Ishikawa (cell line): ENCODE measurements at regions not wholly inside any gene's neighbourhood (a gene's known extent, or its start where the extent isn't known, plus 50 kb on each side); places are given as distances from the start of the nearest gene placed in this dataset.

Experiments used
- CREB1 ChIP-seq: IDR thresholded peaks from 2 replicates; pipeline ENCODE4 v1.6.1; 2012; ENCODE audit warnings: low read depth
- FOXM1 ChIP-seq: IDR thresholded peaks from 2 replicates; pipeline ENCODE4 v1.6.1; 2012; ENCODE audit warnings: low read depth, borderline replicate concordance
- MAX ChIP-seq: IDR thresholded peaks from 2 replicates; pipeline ENCODE4 v1.6.1; 2012
- NFIC ChIP-seq: IDR thresholded peaks from 2 replicates; pipeline ENCODE4 v1.6.1; 2012
- RAD21 ChIP-seq: IDR thresholded peaks from 2 replicates; pipeline ENCODE4 v1.6.1; 2012; ENCODE audit warnings: low read depth
- TAF1 ChIP-seq: IDR thresholded peaks from 2 replicates; pipeline ENCODE4 v1.6.1; 2012; ENCODE audit warnings: low read depth, mild to moderate bottlenecking
- TCF12 ChIP-seq: IDR thresholded peaks from 2 replicates; pipeline ENCODE4 v1.6.1; 2012; ENCODE audit warnings: low read depth
- USF1 ChIP-seq: IDR thresholded peaks from 2 replicates; pipeline ENCODE4 v1.6.1; 2012
- ZBTB7A ChIP-seq: IDR thresholded peaks from 2 replicates; pipeline ENCODE4 v1.6.1; 2012; ENCODE audit warnings: low read depth

- no peak for TF ChIP-seq MAX
- no peak for TF ChIP-seq TAF1
- no peak for TF ChIP-seq ZBTB7A
- TF ChIP-seq FOXM1: no peak
- no peak for TF ChIP-seq USF1
- no peak for TF ChIP-seq NFIC
- no peak for TF ChIP-seq CREB1
- no peak for TF ChIP-seq RAD21
- no peak for TF ChIP-seq TCF12
These were observed 182.5 kb downstream of the PMAIP1 start for GRCh38 chr18:60082282-60082681.
